Mesenchymal stem cell (in vitro differentiated cells and primary cell): ENCODE measurements at regions not wholly inside any gene's neighbourhood (a gene's known extent, or its start where the extent isn't known, plus 50 kb on each side); places are given as distances from the start of the nearest gene placed in this dataset.

Experiments
- DNase-seq: peaks from one replicate; pipeline ENCODE4 v3.0.0-alpha.2; 2013
- H2AFZ ChIP-seq: one replicate; pipeline ENCODE4 v1.6.1; 2013; ENCODE audit warnings: low read depth, mild to moderate bottlenecking, control low read depth, inconsistent platforms, low read length, moderate library complexity
- H2AK5ac ChIP-seq: 2 replicates; pipeline ENCODE4 v1.6.1; 2013; ENCODE audit warnings: low read length, moderate library complexity, mild to moderate bottlenecking, inconsistent platforms; ENCODE audit not compliant: severe bottlenecking
- H2BK120ac ChIP-seq: one replicate; pipeline ENCODE4 v1.6.1; 2013; ENCODE audit warnings: low read depth, mild to moderate bottlenecking, inconsistent platforms, low read length, moderate library complexity
- H2BK12ac ChIP-seq, 2 experiments: one replicate each; pipeline ENCODE4 v1.6.1; 2013; ENCODE audit warnings: inconsistent platforms in 2 of 2, low read length in 2 of 2, mild to moderate bottlenecking in 2 of 2, moderate library complexity in 2 of 2, control low read depth in 1 of 2
- H2BK15ac ChIP-seq: one replicate; pipeline ENCODE4 v1.6.1; 2013; ENCODE audit warnings: mild to moderate bottlenecking, low read depth, inconsistent platforms; ENCODE audit not compliant: poor library complexity, severe bottlenecking
- H2BK5ac ChIP-seq: 2 replicates; pipeline ENCODE4 v1.6.1; 2013; ENCODE audit warnings: low read depth, mild to moderate bottlenecking, low read length, control low read depth, inconsistent platforms; ENCODE audit not compliant: poor library complexity, severe bottlenecking
- H3K14ac ChIP-seq, 2 experiments: one replicate each; pipeline ENCODE4 v1.6.1; 2013; ENCODE audit warnings: inconsistent platforms in 2 of 2, low read length in 2 of 2, control low read depth in 1 of 2, mild to moderate bottlenecking in 1 of 2, moderate library complexity in 1 of 2
- H3K18ac ChIP-seq, 2 experiments: one replicate each; pipeline ENCODE4 v1.6.1; 2013; ENCODE audit warnings: inconsistent platforms in 2 of 2, low read length in 2 of 2, control low read depth in 1 of 2, low read depth in 1 of 2, mild to moderate bottlenecking in 1 of 2
- H3K23ac ChIP-seq, 2 experiments: one replicate each; pipeline ENCODE4 v1.6.1; 2013; ENCODE audit warnings: inconsistent platforms in 2 of 2, low read length in 2 of 2, mild to moderate bottlenecking in 2 of 2, moderate library complexity in 2 of 2, control low read depth in 1 of 2
- H3K27ac ChIP-seq: 2 replicates; pipeline ENCODE4 v1.5.1; 2013; ENCODE audit warnings: mild to moderate bottlenecking, moderate library complexity, low read length, control low read depth, inconsistent platforms; ENCODE audit not compliant: poor library complexity, severe bottlenecking
- H3K27me3 ChIP-seq, 2 experiments: 2 replicates each; pipeline versions ENCODE4 v1.6.1 to v1.7.0; 2013; ENCODE audit warnings: low read length in 2 of 2, mild to moderate bottlenecking in 2 of 2, moderate library complexity in 2 of 2, control low read depth in 1 of 2, inconsistent platforms in 1 of 2; ENCODE audit not compliant: control insufficient read depth in 1 of 2, insufficient read depth in 1 of 2
- H3K36me3 ChIP-seq, 2 experiments: 2 replicates each; pipeline versions ENCODE4 v1.6.1 to v1.7.0; 2013; ENCODE audit warnings: low read length in 2 of 2, control low read depth in 1 of 2, inconsistent platforms in 1 of 2, low read depth in 1 of 2, mild to moderate bottlenecking in 1 of 2; ENCODE audit not compliant: insufficient read depth in 2 of 2, control insufficient read depth in 1 of 2
- H3K4ac ChIP-seq, 2 experiments: one replicate each; pipeline ENCODE4 v1.6.1; 2013; ENCODE audit warnings: inconsistent platforms in 2 of 2, low read length in 2 of 2, mild to moderate bottlenecking in 2 of 2, moderate library complexity in 2 of 2, control low read depth in 1 of 2, low read depth in 1 of 2
- H3K4me1 ChIP-seq: 2 replicates; pipeline ENCODE4 v1.6.1; 2013; ENCODE audit warnings: low read depth, low read length, control low read depth; ENCODE audit not compliant: control insufficient read depth, insufficient read depth
- H3K4me2 ChIP-seq: 2 replicates; pipeline ENCODE4 v1.6.1; 2013; ENCODE audit warnings: low read length, mild to moderate bottlenecking, inconsistent platforms; ENCODE audit not compliant: poor library complexity, severe bottlenecking
- H3K4me3 ChIP-seq, 2 experiments: 2 replicates each; pipeline versions ENCODE4 v1.5.1 to v1.7.0; 2013; ENCODE audit warnings: low read length in 2 of 2, mild to moderate bottlenecking in 2 of 2, control low read depth in 1 of 2, low read depth in 1 of 2; ENCODE audit not compliant: insufficient read depth in 1 of 2
- H3K79me1 ChIP-seq: replicated peaks from 2 replicates; pipeline ENCODE4 v1.6.1; 2013; ENCODE audit warnings: mild to moderate bottlenecking, control low read depth, low read length, inconsistent platforms; ENCODE audit not compliant: poor library complexity, severe bottlenecking
- H3K9ac ChIP-seq: 2 replicates; pipeline ENCODE4 v1.7.0; 2013; ENCODE audit warnings: mild to moderate bottlenecking, low read length, moderate library complexity
- H3K9me3 ChIP-seq: 2 replicates; pipeline ENCODE4 v1.7.0; 2013; ENCODE audit warnings: mild to moderate bottlenecking, low read length; ENCODE audit not compliant: control insufficient read depth
- H4K8ac ChIP-seq: one replicate; pipeline ENCODE4 v1.6.1; 2013; ENCODE audit warnings: inconsistent platforms, mild to moderate bottlenecking, low read length, moderate library complexity
- H4K91ac ChIP-seq: one replicate; pipeline ENCODE4 v1.6.1; 2013; ENCODE audit warnings: mild to moderate bottlenecking, low read length, inconsistent platforms
- WGBS: methylation state at CpG from one replicate; pipeline ENCODE4 v1.1.7; 2013; ENCODE audit warnings: mixed read lengths; 5-methylcytosine and 5-hydroxymethylcytosine counted together

GRCh38 chr3:103308921-103309320, 874.1 kb downstream of the ZPLD1 start:
- no peak for DNase-seq
- H4K91ac ChIP-seq: no peak overlapping the region
- H2AFZ ChIP-seq: no peak overlapping the region
- no peaks in the 10 kb centered on the region for H3K36me3 ChIP-seq
- no peak overlapping the region for H3K9ac ChIP-seq
- H3K4me2 ChIP-seq: no peak overlapping the region
- H2BK12ac ChIP-seq: no peak overlapping the region
- H4K8ac ChIP-seq: no peak overlapping the region
- no peak overlapping the region for H3K23ac ChIP-seq
- no peak overlapping the region for H2BK5ac ChIP-seq
- peaks cover 2% of the 10 kb centered on the region for H3K9me3 ChIP-seq
- no peak overlapping the region for H3K14ac ChIP-seq
- no peaks in the 10 kb centered on the region for H3K4me1 ChIP-seq
- no peaks in the 10 kb centered on the region for H3K27me3 ChIP-seq
- H3K4me3 ChIP-seq: no peak overlapping the region
- H2BK15ac ChIP-seq: no peak overlapping the region
- no peak overlapping the region for H3K4ac ChIP-seq
- no peaks in the 10 kb centered on the region for H3K79me1 ChIP-seq
- 18% methylated on average over 1 of the region's 1 CpG for WGBS
- H2BK120ac ChIP-seq: no peak overlapping the region
- no peak overlapping the region for H3K18ac ChIP-seq
- no peak overlapping the region for H2AK5ac ChIP-seq
- H3K27ac ChIP-seq: no peak overlapping the region

DNA sequence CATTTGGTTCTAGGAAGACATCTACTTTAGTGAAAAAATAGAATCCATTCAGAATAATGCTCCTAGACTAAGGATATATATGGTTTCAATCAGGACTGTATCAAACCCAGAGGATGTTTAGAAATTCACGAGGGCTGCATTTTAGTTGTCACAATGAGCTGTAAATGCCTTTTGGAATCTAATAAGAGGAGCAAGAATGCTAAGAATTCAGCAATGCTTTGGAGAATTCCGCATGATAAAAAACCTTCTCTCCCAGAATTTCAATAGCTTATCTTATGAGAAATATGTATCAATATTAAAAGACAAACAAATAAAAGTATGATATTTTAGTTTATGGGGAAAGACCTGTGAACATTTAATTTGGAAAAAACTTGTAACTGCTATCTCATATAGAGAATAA, 885.1 kb downstream of the ZPLD1 start:
- H2AK5ac ChIP-seq: no peak overlapping the region
- H3K27me3 ChIP-seq: no peaks in the 10 kb centered on the region
- H2BK12ac ChIP-seq: no peak overlapping the region
- H3K27ac ChIP-seq: no peak overlapping the region
- H3K14ac ChIP-seq: no peak overlapping the region
- no peak overlapping the region for H4K91ac ChIP-seq
- H3K4me1 ChIP-seq: no peaks in the 10 kb centered on the region
- no peak overlapping the region for H2BK15ac ChIP-seq
- no peak overlapping the region for H3K4me3 ChIP-seq
- H4K8ac ChIP-seq: no peak overlapping the region
- H2BK5ac ChIP-seq: no peak overlapping the region
- H3K36me3 ChIP-seq: no peaks in the 10 kb centered on the region
- H2AFZ ChIP-seq: no peak overlapping the region
- H3K4ac ChIP-seq: no peak overlapping the region
- 38% methylated on average over 1 of the region's 2 CpGs for WGBS
- no peak for DNase-seq
- H3K4me2 ChIP-seq: no peak overlapping the region
- no peak overlapping the region for H3K23ac ChIP-seq
- H3K9ac ChIP-seq: no peak overlapping the region
- H3K79me1 ChIP-seq: no peaks in the 10 kb centered on the region
- H3K9me3 ChIP-seq: peaks cover 4% of the 10 kb centered on the region
- H2BK120ac ChIP-seq: no peak overlapping the region
- no peak overlapping the region for H3K18ac ChIP-seq

DNA sequence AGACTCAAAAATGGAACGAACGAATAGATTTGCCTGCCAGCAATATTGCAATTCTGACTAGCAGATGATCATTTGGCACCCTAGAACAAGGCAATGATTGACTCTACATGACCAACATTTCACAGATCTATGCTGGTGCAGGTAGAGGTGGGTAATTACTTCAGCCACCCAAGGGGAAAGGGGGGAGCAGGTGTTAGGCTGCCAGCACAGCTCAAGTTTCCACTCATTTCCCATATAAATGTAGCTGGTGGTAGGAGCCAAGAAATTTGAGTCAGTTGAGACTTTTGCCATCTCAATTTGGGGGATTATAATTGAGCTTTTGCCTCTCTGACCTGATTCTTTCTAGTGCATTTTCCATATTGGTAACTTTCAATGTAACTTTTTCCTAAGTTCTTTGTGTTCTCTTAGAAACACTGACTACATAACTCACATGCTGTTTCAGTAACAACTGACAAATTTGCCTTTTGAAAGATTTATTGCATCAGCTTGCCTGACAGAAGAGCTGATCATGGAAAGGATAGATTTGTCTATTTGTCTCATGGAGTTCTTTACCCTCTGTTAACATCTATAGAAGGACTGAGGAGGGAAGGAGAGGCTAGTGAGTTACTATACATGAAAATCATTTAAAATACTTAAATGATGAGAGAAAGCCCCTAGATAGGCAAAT, 902.5 kb downstream of the ZPLD1 start:
- H3K4me1 ChIP-seq: no peaks in the 10 kb centered on the region
- H3K4ac ChIP-seq: no peak overlapping the region
- no peaks in the 10 kb centered on the region for H3K27me3 ChIP-seq
- H3K18ac ChIP-seq: no peak overlapping the region
- no peaks in the 10 kb centered on the region for H3K36me3 ChIP-seq
- no peak overlapping the region for H3K9ac ChIP-seq
- H4K8ac ChIP-seq: no peak overlapping the region
- 90% methylated on average over 2 of the region's 2 CpGs for WGBS
- H3K27ac ChIP-seq: no peak overlapping the region
- no peak overlapping the region for H2BK15ac ChIP-seq
- H3K4me3 ChIP-seq: no peak overlapping the region
- no peak overlapping the region for H3K4me2 ChIP-seq
- H2BK12ac ChIP-seq: no peak overlapping the region
- no peaks in the 10 kb centered on the region for H3K79me1 ChIP-seq
- DNase-seq: no peak
- no peak overlapping the region for H2BK5ac ChIP-seq
- no peak overlapping the region for H3K23ac ChIP-seq
- no peaks in the 10 kb centered on the region for H3K9me3 ChIP-seq
- H3K14ac ChIP-seq: no peak overlapping the region
- H2AK5ac ChIP-seq: no peak overlapping the region
- H2BK120ac ChIP-seq: no peak overlapping the region
- H4K91ac ChIP-seq: no peak overlapping the region
- H2AFZ ChIP-seq: no peak overlapping the region

DNA sequence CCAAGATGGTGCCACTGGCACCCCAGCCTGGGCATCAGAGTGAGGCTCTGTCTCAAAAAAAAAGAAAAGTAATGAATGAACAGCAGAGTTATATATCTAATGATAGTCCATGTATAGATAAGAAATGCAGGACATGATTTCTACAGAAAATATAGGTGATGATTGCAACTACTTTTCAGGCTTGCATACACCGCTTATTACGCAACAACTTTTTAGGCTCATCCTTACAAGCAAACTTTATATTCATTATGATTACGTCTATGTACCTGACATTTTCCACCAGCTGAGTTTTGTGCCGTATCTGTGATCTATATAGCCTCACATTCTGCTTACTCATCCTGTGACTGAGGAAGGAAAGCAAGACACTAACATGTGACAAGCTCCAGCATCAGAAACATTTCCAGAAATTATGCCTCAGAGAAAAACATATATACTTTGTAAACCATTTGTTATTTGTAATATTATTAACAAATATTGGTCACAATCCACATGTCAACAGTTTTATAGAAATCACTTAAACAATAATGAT, 906.3 kb downstream of the ZPLD1 start:
- H3K27ac ChIP-seq: no peak overlapping the region
- H3K4me1 ChIP-seq: no peaks in the 10 kb centered on the region
- no peak overlapping the region for H4K8ac ChIP-seq
- H3K9me3 ChIP-seq: no peaks in the 10 kb centered on the region
- H2AFZ ChIP-seq: no peak overlapping the region
- H3K4ac ChIP-seq: no peak overlapping the region
- no peak overlapping the region for H3K18ac ChIP-seq
- H3K79me1 ChIP-seq: no peaks in the 10 kb centered on the region
- H2BK5ac ChIP-seq: no peak overlapping the region
- H3K36me3 ChIP-seq: no peaks in the 10 kb centered on the region
- H3K27me3 ChIP-seq: no peaks in the 10 kb centered on the region
- no peak overlapping the region for H3K14ac ChIP-seq
- H2BK12ac ChIP-seq: no peak overlapping the region
- H2BK120ac ChIP-seq: no peak overlapping the region
- no peak overlapping the region for H3K9ac ChIP-seq
- H3K23ac ChIP-seq: no peak overlapping the region
- DNase-seq: no peak
- H2AK5ac ChIP-seq: no peak overlapping the region
- H2BK15ac ChIP-seq: no peak overlapping the region
- no peak overlapping the region for H3K4me2 ChIP-seq
- 90% methylated on average over 4 of the region's 4 CpGs for WGBS
- no peak overlapping the region for H4K91ac ChIP-seq
- H3K4me3 ChIP-seq: no peak overlapping the region
